ENCODE measurements at regions not wholly inside any gene's neighbourhood (a gene's known extent, or its start where the extent isn't known, plus 50 kb on each side); places are given as distances from the start of the nearest gene placed in this dataset.
"Not testable (repeated sequence)": the region's sequence is repeated elsewhere in the genome, so short reads cannot be mapped to it uniquely, and the experiment has no call there.

DNA sequence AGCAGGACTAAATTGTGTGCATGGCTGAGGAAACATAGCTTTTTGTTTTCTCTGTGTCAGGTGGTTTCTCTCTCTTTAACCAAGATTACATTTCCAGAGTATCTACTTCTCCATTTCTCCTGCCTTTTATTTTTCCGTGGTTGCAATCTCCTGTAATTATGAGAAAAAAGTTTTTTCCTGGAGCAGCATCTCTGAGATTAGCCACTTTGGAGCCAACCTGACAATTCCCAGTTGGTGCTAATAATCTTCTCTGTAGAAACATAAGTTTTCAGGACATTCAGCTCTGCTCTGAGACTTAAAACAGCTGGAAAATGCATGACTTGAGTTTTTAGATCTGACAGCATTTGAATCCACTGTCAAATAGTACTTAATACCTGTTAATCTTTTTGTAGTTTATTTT is 67.1 kb upstream of the GAS1 start:
- Mint-ChIP-seq H3K4me3 (no peak overlapping the region), H3K36me3 (ENCODE audit: low read depth) (no peaks in the 10 kb centered on the region), H3K9me3 (no peaks in the 10 kb centered on the region), H3K27me3 (peaks cover 9% of the 10 kb centered on the region), H3K27ac (no peak overlapping the region), H3K4me1 (ENCODE audit: low read depth) (no peaks in the 10 kb centered on the region)
- intact Hi-C loops (cut with micrococcal nuclease) = no loop called here
- ATAC-seq = no peak
- no peak for DNase-seq
- POLR2A ChIA-PET = no interaction called here
- TF ChIP-seq, protein P1, sequence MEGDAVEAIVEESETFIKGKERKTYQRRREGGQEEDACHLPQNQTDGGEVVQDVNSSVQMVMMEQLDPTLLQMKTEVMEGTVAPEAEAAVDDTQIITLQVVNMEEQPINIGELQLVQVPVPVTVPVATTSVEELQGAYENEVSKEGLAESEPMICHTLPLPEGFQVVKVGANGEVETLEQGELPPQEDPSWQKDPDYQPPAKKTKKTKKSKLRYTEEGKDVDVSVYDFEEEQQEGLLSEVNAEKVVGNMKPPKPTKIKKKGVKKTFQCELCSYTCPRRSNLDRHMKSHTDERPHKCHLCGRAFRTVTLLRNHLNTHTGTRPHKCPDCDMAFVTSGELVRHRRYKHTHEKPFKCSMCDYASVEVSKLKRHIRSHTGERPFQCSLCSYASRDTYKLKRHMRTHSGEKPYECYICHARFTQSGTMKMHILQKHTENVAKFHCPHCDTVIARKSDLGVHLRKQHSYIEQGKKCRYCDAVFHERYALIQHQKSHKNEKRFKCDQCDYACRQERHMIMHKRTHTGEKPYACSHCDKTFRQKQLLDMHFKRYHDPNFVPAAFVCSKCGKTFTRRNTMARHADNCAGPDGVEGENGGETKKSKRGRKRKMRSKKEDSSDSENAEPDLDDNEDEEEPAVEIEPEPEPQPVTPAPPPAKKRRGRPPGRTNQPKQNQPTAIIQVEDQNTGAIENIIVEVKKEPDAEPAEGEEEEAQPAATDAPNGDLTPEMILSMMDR (IDR thresholded peaks at IDR 0.05) = no peak
- CTCF ChIA-PET = interaction anchor here (1.1 kb wide), 1 partner anchor 10 kb away, joined by 4 read pairs; no protein-coding TSS in a partner anchor

DNA sequence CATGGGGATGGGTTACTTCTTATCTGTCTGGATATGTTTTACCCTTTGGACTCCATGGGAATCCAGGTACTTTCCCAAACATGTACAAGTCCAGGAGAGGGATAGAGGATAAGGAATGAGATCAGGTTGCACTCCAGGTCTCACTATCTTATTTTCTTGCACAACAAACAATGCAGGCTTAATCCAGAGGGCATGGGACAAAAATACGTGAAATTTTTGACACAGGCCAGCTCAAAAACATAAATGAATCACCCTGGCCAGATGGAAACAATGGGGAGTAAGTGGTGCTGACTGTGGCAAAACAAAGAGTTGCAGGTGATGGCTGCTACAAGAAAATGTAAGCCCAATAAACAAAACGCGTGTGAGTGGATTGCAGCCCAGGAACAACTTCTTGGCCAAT is 69.4 kb upstream of the GAS1 start:
- H3K36me3 Mint-ChIP-seq (ENCODE audit: low read depth) = no peaks in the 10 kb centered on the region
- POLR2A ChIA-PET = no interaction called here

DNA sequence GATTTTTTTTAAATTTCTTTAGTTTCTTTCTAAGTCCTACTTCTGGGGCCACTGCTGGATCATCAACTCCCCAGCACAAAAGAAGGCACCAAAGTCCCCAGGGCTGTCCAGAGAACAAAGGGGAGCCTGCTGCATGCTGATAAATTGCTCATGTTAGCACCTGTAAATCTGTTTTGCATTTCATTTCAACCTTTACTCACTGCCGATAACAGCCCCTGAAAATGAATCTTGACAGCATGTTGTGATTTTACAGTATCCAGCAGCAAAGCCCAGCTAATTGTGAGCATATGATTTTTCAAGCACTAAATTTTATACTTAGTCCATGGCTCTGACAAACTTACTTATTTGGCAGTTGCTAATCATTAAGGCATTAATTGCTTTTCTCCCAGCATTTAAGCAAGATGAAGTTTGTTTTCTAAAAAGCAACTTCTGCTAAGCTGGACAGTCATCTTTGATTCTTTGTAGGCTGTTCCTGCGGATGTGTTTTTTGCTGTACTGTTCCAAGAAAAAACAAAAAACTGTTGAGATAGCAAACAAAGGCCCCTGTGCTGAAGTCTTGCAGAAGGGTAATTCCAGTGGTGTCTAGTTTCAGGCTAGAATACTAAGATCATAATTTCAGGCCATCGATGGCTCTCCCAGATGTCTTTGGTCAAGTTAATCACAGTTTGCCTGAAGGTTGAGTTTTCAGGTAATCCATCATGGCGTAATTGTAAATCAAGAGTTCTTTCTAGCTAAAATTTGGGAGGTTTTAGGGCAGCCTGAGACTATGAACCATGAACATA is 73.1 kb upstream of the GAS1 start:
- no peak overlapping the region for H3K27ac Mint-ChIP-seq
- CTCF ChIA-PET = no interaction called here
- POLR2A ChIA-PET = no interaction called here
- DNase-seq = no peak
- no peak for ATAC-seq
- TF ChIP-seq, protein P1 (IDR thresholded peaks at IDR 0.05) = no peak
- no peaks in the 10 kb centered on the region for H3K9me3 Mint-ChIP-seq
- intact Hi-C loops (cut with micrococcal nuclease) = no loop called here
- no peaks in the 10 kb centered on the region for H3K36me3 Mint-ChIP-seq (ENCODE audit: low read depth)
- peaks cover 12% of the 10 kb centered on the region for H3K27me3 Mint-ChIP-seq
- H3K4me3 Mint-ChIP-seq = no peak overlapping the region
- no peaks in the 10 kb centered on the region for H3K4me1 Mint-ChIP-seq (ENCODE audit: low read depth)

More for the DNA sequence above, 69.4 kb upstream of the GAS1 start:
- TF ChIP-seq, protein P1 (IDR thresholded peaks at IDR 0.05) = no peak
- no peak for DNase-seq
- Mint-ChIP-seq H3K4me1 (ENCODE audit: low read depth) (no peaks in the 10 kb centered on the region), H3K4me3 (no peak overlapping the region), H3K27ac (no peak overlapping the region), H3K27me3 (peaks cover 8% of the 10 kb centered on the region), H3K9me3 (no peaks in the 10 kb centered on the region)
- intact Hi-C loops (cut with micrococcal nuclease) = no loop called here
- ATAC-seq = no peak
- CTCF ChIA-PET = no interaction called here

DNA sequence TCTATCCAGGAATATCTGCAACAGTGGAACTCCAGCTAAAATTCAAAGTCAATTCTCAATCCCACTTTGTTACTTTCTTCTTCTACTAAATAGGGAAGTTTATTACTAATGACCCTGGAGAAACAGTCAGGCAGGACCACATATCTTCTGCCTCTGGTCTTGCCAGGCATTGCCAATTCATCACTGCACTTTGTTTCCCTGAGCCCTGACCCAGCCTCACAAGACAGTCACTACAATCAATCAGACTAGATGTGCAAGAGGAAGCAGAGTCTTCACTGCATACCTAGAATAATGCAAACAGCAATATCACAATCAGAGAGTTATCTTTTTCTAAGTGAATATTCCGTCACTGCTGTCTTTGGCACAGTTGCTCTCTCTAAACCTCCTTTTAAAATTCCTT is 74.9 kb upstream of the GAS1 start:
- TF ChIP-seq, protein P1 (IDR thresholded peaks at IDR 0.05) = no peak
- Mint-ChIP-seq H3K4me3 (no peak overlapping the region), H3K4me1 (ENCODE audit: low read depth) (no peaks in the 10 kb centered on the region), H3K27ac (no peak overlapping the region), H3K27me3 (peaks cover 12% of the 10 kb centered on the region), H3K9me3 (no peaks in the 10 kb centered on the region), H3K36me3 (ENCODE audit: low read depth) (no peaks in the 10 kb centered on the region)
- ChIA-PET CTCF (no interaction called here), POLR2A (no interaction called here)
- intact Hi-C loops (cut with micrococcal nuclease) = no loop called here
- ATAC-seq (no peak), DNase-seq (no peak)

DNA sequence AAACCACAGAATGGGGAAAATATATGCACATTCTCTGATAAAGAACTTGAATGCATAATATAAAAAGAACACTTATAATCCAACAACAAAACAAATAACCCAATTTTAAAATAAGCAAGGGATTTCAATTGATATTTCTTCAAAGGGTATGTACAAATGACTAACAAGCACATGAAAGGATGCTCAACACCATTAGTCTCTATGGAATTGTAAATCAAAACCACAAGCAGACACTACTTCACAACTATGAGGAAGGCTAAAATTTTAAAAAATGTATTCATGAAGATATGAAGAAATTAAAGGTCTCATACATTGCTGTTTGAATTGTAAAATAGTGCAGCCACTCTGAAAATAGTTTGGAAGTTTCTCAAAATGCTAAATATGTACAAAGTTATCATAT is 78.9 kb upstream of the GAS1 start:
- no peaks in the 10 kb centered on the region for H3K4me1 Mint-ChIP-seq (ENCODE audit: low read depth)
- ATAC-seq (no peak), DNase-seq (no peak)
- intact Hi-C loops (cut with micrococcal nuclease) = no loop called here
- peaks cover 10% of the 10 kb centered on the region for H3K27me3 Mint-ChIP-seq
- no peak overlapping the region for H3K4me3 Mint-ChIP-seq
- no peaks in the 10 kb centered on the region for H3K36me3 Mint-ChIP-seq (ENCODE audit: low read depth)
- ChIA-PET CTCF (no interaction called here), POLR2A (no interaction called here)
- H3K9me3 Mint-ChIP-seq = peaks cover 4% of the 10 kb centered on the region
- no peak overlapping the region for H3K27ac Mint-ChIP-seq
- TF ChIP-seq, protein P1 (IDR thresholded peaks at IDR 0.05) = no peak

DNA sequence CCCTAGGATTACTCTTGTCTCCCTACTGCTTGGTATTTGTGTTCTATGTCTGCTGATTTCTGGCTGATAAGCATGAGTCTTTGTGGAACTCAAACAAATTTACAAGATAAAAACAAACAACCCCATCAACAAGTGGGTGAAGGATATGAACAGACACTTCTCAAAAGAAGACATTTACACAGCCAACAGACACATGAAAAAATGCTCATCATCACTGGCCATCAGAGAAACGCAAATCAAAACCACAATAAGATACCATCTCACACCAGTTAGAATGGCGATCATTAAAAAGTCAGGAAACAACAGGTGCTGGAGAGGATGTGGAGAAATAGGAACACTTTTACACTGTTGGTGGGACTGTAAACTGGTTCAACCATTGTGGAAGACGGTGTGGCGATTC is 81.5 kb upstream of the GAS1 start:
- H3K27ac Mint-ChIP-seq; POLR2A ChIA-PET; H3K9me3 Mint-ChIP-seq; H3K4me3 Mint-ChIP-seq; ATAC-seq; intact Hi-C loops (cut with micrococcal nuclease); H3K36me3 Mint-ChIP-seq (ENCODE audit: low read depth); H3K4me1 Mint-ChIP-seq (ENCODE audit: low read depth); CTCF ChIA-PET; DNase-seq; H3K27me3 Mint-ChIP-seq: not testable (repeated sequence)

Measured in activated CD8-positive, alpha-beta T cell treated with anti-CD3 and anti-CD28 coated beads for 36 hours (primary cell).